ENCODE measurements at regions not wholly inside any gene's neighbourhood (a gene's known extent, or its start where the extent isn't known, plus 50 kb on each side); places are given as distances from the start of the nearest gene placed in this dataset.

DNA sequence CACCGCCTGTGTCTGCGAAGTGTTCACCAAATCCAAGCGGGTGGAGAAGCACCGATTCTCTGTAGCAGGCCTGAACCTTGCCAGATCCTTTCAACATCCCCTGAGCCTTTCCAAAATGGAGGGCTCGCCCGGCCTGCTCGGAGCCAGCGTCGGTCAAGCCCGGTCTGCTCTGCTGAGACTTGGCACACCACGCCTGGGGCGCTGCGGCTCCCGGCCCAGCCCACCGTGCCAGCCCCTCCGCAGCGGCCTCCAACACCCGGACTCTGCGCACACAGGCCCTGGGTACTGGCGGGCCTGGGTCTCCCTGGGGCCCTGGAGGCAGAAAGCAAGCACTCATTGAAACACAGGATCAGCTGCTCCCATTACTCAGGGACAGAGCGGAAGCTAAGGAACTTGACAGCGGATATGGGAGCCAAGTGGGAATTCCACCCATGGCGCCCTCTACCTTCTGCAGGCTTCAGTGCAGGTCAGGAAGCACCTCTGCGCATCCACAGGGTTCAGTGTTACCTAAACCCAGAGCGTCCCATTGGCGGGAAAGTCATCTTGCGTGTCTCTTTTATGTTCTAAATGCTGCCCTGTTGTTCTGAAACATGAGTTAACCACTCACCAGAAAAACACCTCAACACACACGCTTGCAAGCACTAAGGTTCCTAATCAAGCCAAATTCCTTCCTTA, 159.9 kb downstream of the ZBTB18 start:
- Histone ChIP-seq H3K4me3 (no peak overlapping the region), H3K27ac (no peak overlapping the region), H3K36me3 (no peaks in the 10 kb centered on the region), H3K27me3 (no peaks in the 10 kb centered on the region), H3K9me3 (no peaks in the 10 kb centered on the region), H3K4me1 (peaks cover 32% of the 10 kb centered on the region)
- intact Hi-C loops (cut with DNase I), result loop anchor here (5.0 kb wide), 1 partner anchor 164 kb away; no protein-coding TSS in a partner anchor
- TF ChIP-seq POLR2A (IDR thresholded peaks at IDR 0.05), result no peak
- TF ChIP-seq POLR2AphosphoS5 (IDR thresholded peaks at IDR 0.05; ENCODE audit: insufficient read depth in 1 of 2, low read depth in 1 of 2), result peak in 1 of 2 donors; percentile 22
- DNase-seq (ENCODE audit: extremely low spot score in 2 of 2), result no peak

DNA sequence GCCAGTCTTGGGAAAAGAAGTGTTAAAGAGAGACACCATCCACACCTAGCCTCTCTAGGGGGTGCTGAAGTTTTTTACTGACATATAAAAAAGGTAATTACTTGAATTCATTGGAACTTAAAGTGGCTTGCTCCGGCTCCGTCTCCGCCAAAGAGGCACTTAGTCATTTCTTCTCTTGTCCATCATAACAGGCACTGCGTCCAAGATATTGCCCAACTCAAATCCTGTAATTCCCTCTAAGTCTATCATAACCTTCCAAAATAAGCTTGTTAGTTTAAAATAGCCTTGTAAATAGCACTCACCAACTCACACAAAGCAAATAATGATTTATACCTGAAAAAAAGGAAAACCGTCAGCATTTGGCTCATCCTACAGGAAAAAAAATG, 160.5 kb downstream of the ZBTB18 start:
- H3K27me3 ChIP-seq, result no peaks in the 10 kb centered on the region
- H3K27ac ChIP-seq, result no peak overlapping the region
- H3K4me3 ChIP-seq, result no peak overlapping the region
- H3K36me3 ChIP-seq, result no peaks in the 10 kb centered on the region
- H3K9me3 ChIP-seq, result no peaks in the 10 kb centered on the region
- intact Hi-C loops (cut with DNase I), result loop anchor here (5.0 kb wide), 1 partner anchor 164 kb away; no protein-coding TSS in a partner anchor
- peaks cover 32% of the 10 kb centered on the region for H3K4me1 ChIP-seq
- DNase-seq (ENCODE audit: extremely low spot score in 2 of 2), result no peak
- TF ChIP-seq POLR2AphosphoS5 (IDR thresholded peaks at IDR 0.05; ENCODE audit: insufficient read depth in 1 of 2, low read depth in 1 of 2) (peak in 1 of 2 donors; percentile 27), POLR2A (IDR thresholded peaks at IDR 0.05) (no peak)
- TF ChIP-seq, protein P1, sequence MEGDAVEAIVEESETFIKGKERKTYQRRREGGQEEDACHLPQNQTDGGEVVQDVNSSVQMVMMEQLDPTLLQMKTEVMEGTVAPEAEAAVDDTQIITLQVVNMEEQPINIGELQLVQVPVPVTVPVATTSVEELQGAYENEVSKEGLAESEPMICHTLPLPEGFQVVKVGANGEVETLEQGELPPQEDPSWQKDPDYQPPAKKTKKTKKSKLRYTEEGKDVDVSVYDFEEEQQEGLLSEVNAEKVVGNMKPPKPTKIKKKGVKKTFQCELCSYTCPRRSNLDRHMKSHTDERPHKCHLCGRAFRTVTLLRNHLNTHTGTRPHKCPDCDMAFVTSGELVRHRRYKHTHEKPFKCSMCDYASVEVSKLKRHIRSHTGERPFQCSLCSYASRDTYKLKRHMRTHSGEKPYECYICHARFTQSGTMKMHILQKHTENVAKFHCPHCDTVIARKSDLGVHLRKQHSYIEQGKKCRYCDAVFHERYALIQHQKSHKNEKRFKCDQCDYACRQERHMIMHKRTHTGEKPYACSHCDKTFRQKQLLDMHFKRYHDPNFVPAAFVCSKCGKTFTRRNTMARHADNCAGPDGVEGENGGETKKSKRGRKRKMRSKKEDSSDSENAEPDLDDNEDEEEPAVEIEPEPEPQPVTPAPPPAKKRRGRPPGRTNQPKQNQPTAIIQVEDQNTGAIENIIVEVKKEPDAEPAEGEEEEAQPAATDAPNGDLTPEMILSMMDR (IDR thresholded peaks at IDR 0.05), result no peak

DNA sequence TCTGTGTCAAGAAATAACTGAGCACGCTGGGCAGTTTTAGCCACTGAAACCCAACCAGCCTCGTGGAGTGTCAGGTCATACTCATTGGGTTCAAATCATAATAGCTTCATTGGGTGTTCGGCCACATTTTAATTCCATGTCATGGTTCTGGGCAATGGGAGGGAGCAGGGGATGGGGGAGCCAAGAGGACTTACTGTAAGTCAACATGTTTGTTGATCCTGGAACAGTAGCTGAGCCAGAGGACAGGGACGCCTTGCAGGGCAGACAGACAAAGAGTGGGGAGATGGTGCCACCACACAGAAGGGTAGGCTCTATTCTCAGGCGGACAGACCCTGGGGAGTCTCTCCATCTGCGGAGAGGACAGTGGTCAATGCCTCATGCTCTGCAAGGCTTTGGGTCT, 161.1 kb downstream of the ZBTB18 start:
- no peaks in the 10 kb centered on the region for H3K36me3 ChIP-seq
- no peak overlapping the region for H3K4me3 ChIP-seq
- H3K4me1 ChIP-seq, result peaks cover 32% of the 10 kb centered on the region
- H3K27me3 ChIP-seq, result no peaks in the 10 kb centered on the region
- no peak overlapping the region for H3K27ac ChIP-seq
- intact Hi-C loops (cut with DNase I), result loop anchor here (5.0 kb wide), 1 partner anchor 165 kb away; no protein-coding TSS in a partner anchor
- DNase-seq (ENCODE audit: extremely low spot score in 2 of 2), result no peak
- TF ChIP-seq, protein P1 (IDR thresholded peaks at IDR 0.05), result no peak
- no peaks in the 10 kb centered on the region for H3K9me3 ChIP-seq

DNA sequence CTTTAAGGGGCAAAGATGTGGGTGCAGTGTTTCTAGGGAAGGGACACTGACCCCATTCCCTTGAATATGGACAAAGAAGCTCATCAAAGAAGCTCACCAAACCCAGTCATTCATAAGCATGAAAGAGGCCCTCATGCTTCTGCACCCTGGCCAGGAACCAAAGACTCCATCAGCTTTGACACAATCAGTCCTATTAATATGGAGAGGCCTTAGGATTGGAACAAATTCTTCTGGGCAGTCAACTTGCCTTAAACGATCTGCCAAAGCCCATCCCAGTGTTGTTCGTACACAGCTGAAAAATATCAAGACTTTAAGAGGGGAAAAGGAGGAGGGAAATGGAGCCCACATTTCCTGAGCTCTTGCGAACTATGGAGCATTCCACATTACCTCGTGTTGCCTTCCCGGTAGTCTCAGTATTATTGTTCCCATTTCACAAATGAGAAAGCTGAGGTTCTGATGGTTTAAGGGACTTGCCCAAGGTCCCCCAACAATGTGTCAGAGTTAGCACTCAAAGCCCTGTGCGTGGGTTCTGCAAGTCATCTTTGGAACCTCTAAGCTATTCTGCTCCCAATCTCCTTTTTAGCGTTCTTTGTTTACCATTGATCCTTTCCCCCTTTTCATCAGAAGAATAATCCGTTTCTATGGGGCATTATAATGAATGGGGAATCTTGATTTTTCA, 161.9 kb downstream of the ZBTB18 start:
- TF ChIP-seq, protein P1 (IDR thresholded peaks at IDR 0.05), result no peak
- no peak for TF ChIP-seq POLR2AphosphoS5 (IDR thresholded peaks at IDR 0.05; ENCODE audit: insufficient read depth in 1 of 2, low read depth in 1 of 2)
- no peak for TF ChIP-seq POLR2A (IDR thresholded peaks at IDR 0.05)
- intact Hi-C loops (cut with DNase I), result loop anchor here (5.0 kb wide), 1 partner anchor 166 kb away; no protein-coding TSS in a partner anchor
- H3K27ac ChIP-seq, result no peak overlapping the region

DNA sequence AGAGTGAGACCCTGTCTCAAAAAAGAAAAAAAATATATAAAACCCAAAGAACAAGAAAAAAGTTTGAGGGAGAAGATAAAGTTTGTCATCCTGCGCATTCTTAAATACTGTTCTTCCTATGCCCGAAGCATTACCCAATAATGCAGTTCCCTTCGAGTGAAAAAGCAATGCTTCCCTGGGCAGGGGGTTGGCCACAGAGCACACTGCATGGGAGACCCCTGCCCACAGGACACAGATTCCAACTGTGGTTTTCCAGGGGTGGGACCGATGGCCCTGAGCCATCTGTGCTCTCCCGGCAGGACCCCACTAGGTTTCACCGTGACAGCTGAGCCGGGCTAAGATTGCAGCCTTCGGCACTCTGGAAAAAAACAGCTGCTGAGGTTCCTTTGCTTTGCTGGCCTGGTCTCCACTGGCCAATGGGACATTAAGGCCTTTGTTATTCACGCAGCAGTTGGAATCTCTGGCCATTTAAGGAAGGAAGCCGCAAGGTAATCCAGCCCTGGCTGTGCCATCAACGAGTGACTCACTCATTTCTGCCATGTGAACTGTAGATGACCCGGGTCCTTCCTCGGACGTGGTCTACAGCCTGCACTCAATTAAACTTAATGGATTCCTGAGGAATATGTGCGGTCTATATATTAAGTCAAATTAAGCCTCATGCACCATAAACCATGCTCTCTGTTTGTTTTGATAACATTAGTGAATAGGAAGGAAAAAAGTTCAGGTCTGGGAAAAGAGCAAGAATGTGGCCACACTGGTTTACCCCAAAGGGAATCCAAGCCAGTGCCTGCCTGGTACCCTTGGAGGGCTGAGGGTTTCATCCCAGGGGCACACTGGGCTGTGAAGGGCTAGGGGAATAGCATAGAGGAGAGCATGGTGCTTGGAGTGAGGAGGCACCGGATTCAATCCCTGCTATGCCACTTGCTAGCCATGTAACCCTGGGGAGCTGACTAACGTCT, 163.2 kb downstream of the ZBTB18 start:
- DNase-seq (ENCODE audit: extremely low spot score in 2 of 2), result peak in 1 of 2 donors; percentile 58
- TF ChIP-seq, protein P1 (IDR thresholded peaks at IDR 0.05), result no peak
- TF ChIP-seq POLR2AphosphoS5 (IDR thresholded peaks at IDR 0.05; ENCODE audit: insufficient read depth in 1 of 2, low read depth in 1 of 2) (peak; percentile 28 to 58), POLR2A (IDR thresholded peaks at IDR 0.05) (no peak)
- H3K4me1 ChIP-seq, result peaks cover 32% of the 10 kb centered on the region
- no peaks in the 10 kb centered on the region for H3K36me3 ChIP-seq
- no peaks in the 10 kb centered on the region for H3K27me3 ChIP-seq
- peak overlapping the region; percentile 5 for H3K27ac ChIP-seq
- intact Hi-C loops (cut with DNase I), result loop anchor here (5.0 kb wide), 1 partner anchor 167 kb away; no protein-coding TSS in a partner anchor
- H3K4me3 ChIP-seq, result no peak overlapping the region
- H3K9me3 ChIP-seq, result no peaks in the 10 kb centered on the region

More for the DNA sequence above, 161.9 kb downstream of the ZBTB18 start:
- no peak overlapping the region for H3K4me3 ChIP-seq
- no peak for DNase-seq (ENCODE audit: extremely low spot score in 2 of 2)
- H3K4me1 ChIP-seq, result peaks cover 32% of the 10 kb centered on the region
- H3K36me3 ChIP-seq, result no peaks in the 10 kb centered on the region
- H3K9me3 ChIP-seq, result no peaks in the 10 kb centered on the region
- no peaks in the 10 kb centered on the region for H3K27me3 ChIP-seq

Data from vagina (tissue), 2 donors.